Renal cortical epithelial cell (primary cell): ENCODE measurements at regions not wholly inside any gene's neighbourhood (a gene's known extent, or its start where the extent isn't known, plus 50 kb on each side); places are given as distances from the start of the nearest gene placed in this dataset.

Experiments used
- DNase-seq: peaks from one replicate; pipeline ENCODE4 v3.0.0-alpha.2; 2011; ENCODE audit warnings: low read depth

DNA sequence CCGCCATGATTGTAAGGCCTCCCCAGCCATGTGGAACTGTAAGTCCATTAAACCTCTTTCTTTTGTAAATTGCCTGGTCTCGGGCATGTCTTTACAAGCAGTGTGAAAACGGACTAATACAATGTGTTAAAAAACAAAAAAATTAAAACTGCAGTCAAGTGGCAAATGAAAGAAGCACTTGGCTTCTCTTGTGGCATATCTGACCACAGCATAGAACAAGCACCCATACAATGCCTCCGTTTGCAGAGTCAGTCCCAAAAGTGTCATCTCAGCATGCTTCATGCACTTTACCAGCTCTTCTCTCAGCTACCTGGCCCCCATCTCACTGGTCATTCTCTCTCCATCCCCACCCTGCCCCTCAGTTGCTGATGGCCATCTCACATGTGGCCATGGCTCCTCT is 51.1 kb upstream of the DAPK1 start:
- no peak for DNase-seq

- no peak for DNase-seq
These were observed 49.9 kb upstream of the DAPK1 start for GRCh38 chr9:87447547-87448432.
